SK-N-SH (cell line): ENCODE measurements at regions not wholly inside any gene's neighbourhood (a gene's known extent, or its start where the extent isn't known, plus 50 kb on each side); places are given as distances from the start of the nearest gene placed in this dataset.

ENCODE experiments used
- CTCF ChIA-PET: fragments of 300-600, 350-600 bp; formaldehyde crosslinking; extraction: SDS; loops from one replicate; lab custom pipeline; 2021; lab: Yijun Ruan, JAX
- POLR2A ChIA-PET: fragments of 350-600 bp; sonication (Branson Sonifier 250); formaldehyde crosslinking; extraction: SDS; loops from one replicate; lab custom pipeline; 2020; ENCODE audit warnings: antibody characterized with exemption, inconsistent platforms; lab: Yijun Ruan, JAX
- DNase-seq: peaks from one replicate; pipeline ENCODE4 v3.0.0; 2012
- H2AFZ ChIP-seq: fragments of 200-600 bp; sonication (generic); 2 replicates; pipeline ENCODE4 v1.8.1; 2016; ENCODE audit warnings: antibody characterized with exemption, mild to moderate bottlenecking, low read depth
- H3F3A ChIP-seq: fragments of 200-600 bp; sonication (generic); replicated peaks from 2 replicates; pipeline ENCODE3; 2016; ENCODE audit warnings: antibody characterized with exemption, mild to moderate bottlenecking; ENCODE audit not compliant: insufficient read depth
- H3K27ac ChIP-seq, 2 experiments: fragments of 200-500 bp in 1 of 2; fragments of 200-600 bp in 1 of 2; sonication (Bioruptor generic) in 1 of 2; sonication (generic), shearing (Covaris generic) in 1 of 2; 2 replicates each; pipeline versions ENCODE4 v1.5.1 to v1.6.1; 2014 to 2016; ENCODE audit warnings: low read depth in 2 of 2, inconsistent platforms in 1 of 2, low read length in 1 of 2, mild to moderate bottlenecking in 1 of 2, mixed read lengths in 1 of 2
- H3K27me3 ChIP-seq: fragments of 200-600 bp; sonication (generic), shearing (Covaris generic); 2 replicates; pipeline ENCODE4 v1.6.1; 2016; ENCODE audit warnings: mixed run types; ENCODE audit not compliant: insufficient read depth
- H3K36me3 ChIP-seq, 2 experiments: fragments of 200-500 bp in 1 of 2; fragments of 200-600 bp in 1 of 2; sonication (Bioruptor generic) in 1 of 2; sonication (generic) in 1 of 2; replicated peaks in 1 of 2; 2 replicates each; pipeline versions ENCODE3 to v1.5.1; 2014 to 2016; ENCODE audit warnings: low read length in 1 of 2, mild to moderate bottlenecking in 1 of 2; ENCODE audit not compliant: insufficient read depth in 2 of 2, control insufficient read depth in 1 of 2
- H3K4me1 ChIP-seq, 2 experiments: fragments of 200-500 bp in 1 of 2; fragments of 200-600 bp in 1 of 2; sonication (Bioruptor generic) in 1 of 2; sonication (generic), shearing (Covaris generic) in 1 of 2; 2 replicates each; pipeline versions ENCODE4 v1.5.1 to v1.6.1; 2014 to 2016; ENCODE audit warnings: low read depth in 1 of 2, low read length in 1 of 2, mixed run types in 1 of 2; ENCODE audit not compliant: insufficient read depth in 2 of 2, control insufficient read depth in 1 of 2
- H3K4me2 ChIP-seq: fragments of 200-600 bp; sonication (generic), shearing (Covaris generic); 2 replicates; pipeline ENCODE4 v1.6.1; 2017; ENCODE audit warnings: mixed run types
- H3K4me3 ChIP-seq, 2 experiments: fragments of 200-500 bp in 1 of 2; fragments of 200-600 bp in 1 of 2; sonication (Bioruptor generic) in 1 of 2; sonication (generic), shearing (Covaris generic) in 1 of 2; 2 replicates each; pipeline versions ENCODE4 v1.5.1 to v1.8.1; 2014 to 2016; ENCODE audit warnings: low read depth in 2 of 2, inconsistent platforms in 1 of 2, low read length in 1 of 2, mild to moderate bottlenecking in 1 of 2, mixed read lengths in 1 of 2, moderate library complexity in 1 of 2
- H3K79me2 ChIP-seq: fragments of 200-600 bp; sonication (generic); 2 replicates; pipeline ENCODE4 v1.8.1; 2017; ENCODE audit warnings: mild to moderate bottlenecking; ENCODE audit not compliant: insufficient read depth
- H3K9ac ChIP-seq: fragments of 200-600 bp; sonication (generic); 2 replicates; pipeline ENCODE4 v1.6.1; 2017; ENCODE audit warnings: mixed run types
- H3K9me2 ChIP-seq: fragments of 200-600 bp; sonication (generic); 2 replicates; pipeline ENCODE4 v1.6.1; 2017; ENCODE audit warnings: mixed run types
- H3K9me3 ChIP-seq: fragments of 200-600 bp; sonication (generic); 2 replicates; pipeline ENCODE4 v1.6.1; 2017; ENCODE audit warnings: mixed run types, mild to moderate bottlenecking, moderate library complexity
- H4K20me1 ChIP-seq: fragments of 200-600 bp; sonication (generic); 2 replicates; pipeline ENCODE4 v1.6.1; 2017; ENCODE audit warnings: mild to moderate bottlenecking, mixed run types; ENCODE audit not compliant: insufficient read depth
- CHD2 ChIP-seq: fragments of 150-350 bp; IDR thresholded peaks from 2 replicates; pipeline ENCODE4 v1.6.1; 2018; ENCODE audit warnings: low read length; ENCODE audit not compliant: partially characterized antibody
- CTCF ChIP-seq: fragments of 200-600 bp; sonication (generic); IDR thresholded peaks from 2 replicates; pipeline ENCODE4 v1.6.1; 2017; ENCODE audit warnings: antibody characterized with exemption, mild to moderate bottlenecking, moderate library complexity
- EP300 ChIP-seq, 2 experiments: IDR thresholded peaks; 2 replicates each; pipeline versions ENCODE4 v1.4.0 to v1.6.1; 2012; ENCODE audit warnings: borderline replicate concordance in 1 of 2, low read depth in 1 of 2, low read length in 1 of 2
- MAX ChIP-seq: IDR thresholded peaks from 2 replicates; pipeline ENCODE4 v1.4.0; 2012; ENCODE audit warnings: low read depth
- MXI1 ChIP-seq: IDR thresholded peaks from 2 replicates; pipeline ENCODE4 v1.6.1; 2012; ENCODE audit warnings: mild to moderate bottlenecking, low read depth, low read length, improper control_type of control experiment
- NRF1 ChIP-seq: IDR thresholded peaks from 2 replicates; pipeline ENCODE4 v1.6.1; 2012; ENCODE audit warnings: low read depth, mild to moderate bottlenecking, low read length
- PBX3 ChIP-seq: IDR thresholded peaks from 2 replicates; pipeline ENCODE4; 2012
- RAD21 ChIP-seq: IDR thresholded peaks from 2 replicates; pipeline ENCODE4 v1.6.1; 2012; ENCODE audit warnings: mild to moderate bottlenecking, low read length
- REST ChIP-seq: IDR thresholded peaks from 2 replicates; pipeline ENCODE4 v1.6.1; 2012; ENCODE audit warnings: mild to moderate bottlenecking, low read depth, low read length, moderate library complexity
- SIN3A ChIP-seq: IDR thresholded peaks from 2 replicates; pipeline ENCODE4 v1.6.1; 2012; ENCODE audit warnings: low read depth, mild to moderate bottlenecking, low read length, moderate library complexity, borderline replicate concordance
- TCF12 ChIP-seq: IDR thresholded peaks from 2 replicates; pipeline ENCODE4 v1.4.0; 2012
- USF1 ChIP-seq: IDR thresholded peaks from 2 replicates; pipeline ENCODE4 v1.4.0; 2012; ENCODE audit warnings: low read depth, borderline replicate concordance
- YY1 ChIP-seq: IDR thresholded peaks from 2 replicates; pipeline ENCODE4 v1.4.0; 2012; ENCODE audit warnings: low read depth, mild to moderate bottlenecking
- ZBTB33 ChIP-seq: IDR thresholded peaks from 2 replicates; pipeline ENCODE4 v1.4.0; 2012; ENCODE audit warnings: low read depth, borderline replicate concordance
- WGBS: methylation state at CpG from one replicate; pipeline ENCODE4 v1.1.6; 2017; ENCODE audit warnings: low lambda C conversion rate; 5-methylcytosine and 5-hydroxymethylcytosine counted together

GRCh38 chr22:49086606-49087157 is 741.0 kb downstream of the BRD1 start:
- no peak for DNase-seq
- no peak overlapping the region for H3K4me2 ChIP-seq
- peaks cover 0 to 19% of the 10 kb centered on the region in 2 experiments; a peak in 1 of 4 replicates for H3K4me1 ChIP-seq
- no peaks in the 10 kb centered on the region for H3K9me2 ChIP-seq
- H3K27ac ChIP-seq, result peak overlapping the region in 1 of 2 experiments; percentile 45; a peak in 1 of 4 replicates
- no peaks in the 10 kb centered on the region for H4K20me1 ChIP-seq
- no peaks in the 10 kb centered on the region for H3K9me3 ChIP-seq
- TF ChIP-seq REST (no peak), CTCF (no peak), EP300 (IDR thresholded peaks at IDR 0.05; ENCODE audit: borderline replicate concordance in 1 of 2, low read depth in 1 of 2, low read length in 1 of 2) (no peak), TCF12 (no peak), RAD21 (no peak), PBX3 (no peak), ZBTB33 (no peak), USF1 (no peak), CHD2 (no peak), NRF1 (no peak), MXI1 (no peak), MAX (no peak), YY1 (no peak), SIN3A (no peak)
- POLR2A ChIA-PET, result no interaction called here
- H3K79me2 ChIP-seq, result no peaks in the 10 kb centered on the region
- H3K36me3 ChIP-seq, result no peaks in the 10 kb centered on the region
- H3F3A ChIP-seq, result no peaks in the 10 kb centered on the region
- no peak overlapping the region for H3K4me3 ChIP-seq
- H2AFZ ChIP-seq, result no peak overlapping the region
- CTCF ChIA-PET, result no interaction called here
- H3K9ac ChIP-seq, result no peak overlapping the region
- 30% methylated on average over 7 of the region's 12 CpGs for WGBS
- no peaks in the 10 kb centered on the region; the same call in 1 of the 2 replicates for H3K27me3 ChIP-seq
